Neural cell (in vitro differentiated cells): ENCODE measurements at regions not wholly inside any gene's neighbourhood (a gene's known extent, or its start where the extent isn't known, plus 50 kb on each side); places are given as distances from the start of the nearest gene placed in this dataset.

ENCODE experiments used
- CTCF ChIP-seq: fragments of 450-650 bp; IDR thresholded peaks from 2 replicates; pipeline ENCODE4 v1.5.1; 2014; ENCODE audit warnings: antibody characterized with exemption, mild to moderate bottlenecking, moderate library complexity; ENCODE audit not compliant: poor library complexity, severe bottlenecking
- EP300 ChIP-seq: fragments of 450-650 bp; conservative IDR thresholded peaks from 2 replicates; pipeline ENCODE4 v1.6.1; 2014; ENCODE audit warnings: antibody characterized with exemption, mild to moderate bottlenecking, moderate library complexity; ENCODE audit not compliant: poor library complexity, severe bottlenecking
- EZH2 ChIP-seq: fragments of 200-600, 300-800 bp; shearing (Covaris generic), sonication (generic); IDR thresholded peaks from 2 replicates; pipeline ENCODE4 v1.6.1; 2014; ENCODE audit warnings: antibody characterized with exemption, low read length, borderline replicate concordance, mild to moderate bottlenecking; ENCODE audit not compliant: insufficient read depth, poor library complexity, severe bottlenecking
- POLR2AphosphoS5 ChIP-seq: IDR thresholded peaks from 2 replicates; pipeline ENCODE4 v1.6.1; 2012
- RAD21 ChIP-seq: fragments of 450-650 bp; conservative IDR thresholded peaks from 2 replicates; pipeline ENCODE4 v1.6.1; 2014; ENCODE audit warnings: antibody characterized with exemption, mild to moderate bottlenecking, moderate library complexity
- SMC3 ChIP-seq: fragments of 450-650 bp; conservative IDR thresholded peaks from 2 replicates; pipeline ENCODE4 v1.6.1; 2014; ENCODE audit warnings: antibody characterized with exemption, mild to moderate bottlenecking, moderate library complexity; ENCODE audit not compliant: poor library complexity
- TAF1 ChIP-seq: IDR thresholded peaks from 2 replicates; pipeline ENCODE4 v1.6.1; 2012; ENCODE audit warnings: low read depth
- TF ChIP-seq, protein P1 (sequence below): IDR thresholded peaks from 2 replicates; pipeline ENCODE4 v1.6.1; 2012; ENCODE audit warnings: borderline replicate concordance

DNA sequence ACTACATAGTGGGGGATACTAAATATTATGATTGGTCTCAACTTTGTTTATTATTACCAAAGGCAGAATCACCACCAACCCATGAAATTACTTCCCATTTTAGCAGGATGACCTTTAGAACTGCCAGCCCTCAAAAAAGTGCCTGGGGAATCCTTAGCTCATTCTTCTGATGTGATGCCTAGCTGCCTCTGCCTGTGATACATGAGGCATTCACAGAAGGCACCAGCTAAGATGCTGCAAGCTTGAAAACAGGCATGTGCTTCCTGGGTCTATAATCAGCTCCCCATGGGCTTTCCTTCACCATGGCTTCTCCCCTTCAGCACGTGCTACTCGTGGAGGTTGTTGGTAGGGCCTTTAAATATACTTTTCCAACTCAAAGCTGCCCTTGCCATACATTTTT lies 50.4 kb upstream of the ARHGAP20 start:
- TF ChIP-seq CTCF (no peak), EZH2 (no peak), POLR2AphosphoS5 (no peak), EP300 (no peak), TAF1 (no peak), SMC3 (no peak), RAD21 (no peak)
- TF ChIP-seq, protein P1, sequence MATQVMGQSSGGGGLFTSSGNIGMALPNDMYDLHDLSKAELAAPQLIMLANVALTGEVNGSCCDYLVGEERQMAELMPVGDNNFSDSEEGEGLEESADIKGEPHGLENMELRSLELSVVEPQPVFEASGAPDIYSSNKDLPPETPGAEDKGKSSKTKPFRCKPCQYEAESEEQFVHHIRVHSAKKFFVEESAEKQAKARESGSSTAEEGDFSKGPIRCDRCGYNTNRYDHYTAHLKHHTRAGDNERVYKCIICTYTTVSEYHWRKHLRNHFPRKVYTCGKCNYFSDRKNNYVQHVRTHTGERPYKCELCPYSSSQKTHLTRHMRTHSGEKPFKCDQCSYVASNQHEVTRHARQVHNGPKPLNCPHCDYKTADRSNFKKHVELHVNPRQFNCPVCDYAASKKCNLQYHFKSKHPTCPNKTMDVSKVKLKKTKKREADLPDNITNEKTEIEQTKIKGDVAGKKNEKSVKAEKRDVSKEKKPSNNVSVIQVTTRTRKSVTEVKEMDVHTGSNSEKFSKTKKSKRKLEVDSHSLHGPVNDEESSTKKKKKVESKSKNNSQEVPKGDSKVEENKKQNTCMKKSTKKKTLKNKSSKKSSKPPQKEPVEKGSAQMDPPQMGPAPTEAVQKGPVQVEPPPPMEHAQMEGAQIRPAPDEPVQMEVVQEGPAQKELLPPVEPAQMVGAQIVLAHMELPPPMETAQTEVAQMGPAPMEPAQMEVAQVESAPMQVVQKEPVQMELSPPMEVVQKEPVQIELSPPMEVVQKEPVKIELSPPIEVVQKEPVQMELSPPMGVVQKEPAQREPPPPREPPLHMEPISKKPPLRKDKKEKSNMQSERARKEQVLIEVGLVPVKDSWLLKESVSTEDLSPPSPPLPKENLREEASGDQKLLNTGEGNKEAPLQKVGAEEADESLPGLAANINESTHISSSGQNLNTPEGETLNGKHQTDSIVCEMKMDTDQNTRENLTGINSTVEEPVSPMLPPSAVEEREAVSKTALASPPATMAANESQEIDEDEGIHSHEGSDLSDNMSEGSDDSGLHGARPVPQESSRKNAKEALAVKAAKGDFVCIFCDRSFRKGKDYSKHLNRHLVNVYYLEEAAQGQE, result no peak
